Keratinocyte (primary cell): ENCODE measurements at regions not wholly inside any gene's neighbourhood (a gene's known extent, or its start where the extent isn't known, plus 50 kb on each side); places are given as distances from the start of the nearest gene placed in this dataset.

ENCODE experiments used
- DNase-seq: peaks from one replicate; pipeline ENCODE4 v3.0.0-alpha.2; 2011; ENCODE audit warnings: low read depth, missing footprints, low spot score
- FAIRE-seq: peaks from 2 replicates; lab custom pipeline; 2011; peaks lifted over from hg19 to GRCh38; lab: Jason Lieb, UNC
- H2AFZ ChIP-seq: 2 replicates; pipeline ENCODE4 v1.6.0; 2012; ENCODE audit warnings: low read length, control low read depth, inconsistent platforms; ENCODE audit not compliant: control insufficient read depth
- H3K27ac ChIP-seq: 2 replicates; pipeline ENCODE4 v1.5.1; 2011; ENCODE audit warnings: low read length; ENCODE audit not compliant: control insufficient read depth, insufficient read depth
- H3K27me3 ChIP-seq: 3 replicates; pipeline ENCODE4 v1.6.0; 2011; ENCODE audit warnings: low read length; ENCODE audit not compliant: control insufficient read depth, insufficient read depth; ENCODE audit errors: extremely low read depth
- H3K36me3 ChIP-seq, 2 experiments: 2 replicates in 1 of 2; 3 replicates in 1 of 2; pipeline ENCODE4 v1.5.1; 2011; ENCODE audit warnings: low read length in 2 of 2, mild to moderate bottlenecking in 1 of 2; ENCODE audit not compliant: control insufficient read depth in 2 of 2, insufficient read depth in 2 of 2; ENCODE audit errors: extremely low read depth in 1 of 2
- H3K4me1 ChIP-seq: 3 replicates; pipeline ENCODE4 v1.5.1; 2011; ENCODE audit warnings: low read length; ENCODE audit not compliant: control insufficient read depth, insufficient read depth; ENCODE audit errors: extremely low read depth
- H3K4me2 ChIP-seq: 3 replicates; pipeline ENCODE4 v1.6.0; 2011; ENCODE audit warnings: low read depth, low read length; ENCODE audit not compliant: control insufficient read depth, insufficient read depth; ENCODE audit errors: extremely low read depth
- H3K4me3 ChIP-seq, 3 experiments: fragments of 200-600 bp in 1 of 3; sonication (generic) in 1 of 3; 2 replicates in 2 of 3; 3 replicates in 1 of 3; pipeline ENCODE4 v1.5.1; 2011 to 2016; ENCODE audit warnings: low read length in 3 of 3, mild to moderate bottlenecking in 3 of 3, control low read depth in 2 of 3, inconsistent platforms in 1 of 3, low read depth in 1 of 3, mixed read lengths in 1 of 3, mixed run types in 1 of 3, moderate library complexity in 1 of 3; ENCODE audit not compliant: control insufficient read depth in 2 of 3, insufficient read depth in 2 of 3; ENCODE audit errors: extremely low read depth in 1 of 3
- H3K79me2 ChIP-seq: 2 replicates; pipeline ENCODE4 v1.6.0; 2012; ENCODE audit warnings: low read length; ENCODE audit not compliant: control insufficient read depth, insufficient read depth
- H3K9ac ChIP-seq: 3 replicates; pipeline ENCODE4 v1.6.0; 2011; ENCODE audit warnings: low read length; ENCODE audit not compliant: control insufficient read depth, insufficient read depth; ENCODE audit errors: extremely low read depth
- H3K9me1 ChIP-seq: 3 replicates; pipeline ENCODE4 v1.6.0; 2011; ENCODE audit warnings: low read length; ENCODE audit not compliant: control insufficient read depth, insufficient read depth; ENCODE audit errors: extremely low read depth
- H3K9me3 ChIP-seq: 2 replicates; pipeline ENCODE4 v1.5.1; 2012; ENCODE audit warnings: low read depth, low read length; ENCODE audit not compliant: control insufficient read depth
- H4K20me1 ChIP-seq: 3 replicates; pipeline ENCODE4 v1.6.0; 2011; ENCODE audit warnings: low read length; ENCODE audit not compliant: control insufficient read depth, insufficient read depth; ENCODE audit errors: extremely low read depth
- EZH2 ChIP-seq: IDR thresholded peaks from one replicate; pipeline ENCODE4 v1.6.1; 2012; ENCODE audit warnings: inconsistent platforms, mild to moderate bottlenecking, low read length, moderate library complexity
- dilution Hi-C: fragments of 300-500 bp; cut with MboI; formaldehyde crosslinking; loops from one replicate; pipeline ENCODE4 v1.7.0; 2020; ENCODE audit warnings: low sequenced_read_pairs; ENCODE audit not compliant: extremely low pct_ligation_motif_present
- TF ChIP-seq, protein P1 (sequence below), 3 experiments: IDR thresholded peaks in 1 of 3; conservative IDR thresholded peaks in 1 of 3; optimal IDR thresholded peaks in 1 of 3; 2 replicates in 2 of 3; 3 replicates in 1 of 3; pipeline versions ENCODE3 to v1.5.1; 2011; ENCODE audit warnings: low read length in 3 of 3, mild to moderate bottlenecking in 3 of 3, moderate library complexity in 2 of 3, control low read depth in 1 of 3, inconsistent platforms in 1 of 3; ENCODE audit not compliant: insufficient read depth in 2 of 3; ENCODE audit errors: extremely low read depth in 1 of 3

DNA sequence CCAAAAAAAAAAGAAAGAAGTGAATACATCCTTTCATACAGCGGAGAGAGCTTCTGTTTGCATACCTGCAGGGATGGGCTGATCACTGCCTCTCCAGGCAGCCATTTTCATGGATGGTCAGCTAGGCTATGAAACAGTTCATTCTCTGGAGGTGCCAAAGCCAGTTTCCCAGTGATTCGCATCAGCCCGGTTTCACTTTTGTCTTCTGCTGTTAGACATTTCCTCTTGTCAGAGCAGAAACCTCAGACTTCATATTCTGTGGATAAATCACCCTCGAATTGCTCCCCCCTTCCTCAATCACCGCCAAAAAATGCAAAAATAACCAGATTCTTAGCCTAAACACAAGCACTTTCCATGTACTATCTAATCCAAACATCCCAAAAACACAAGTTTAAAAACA, 225.6 kb downstream of the ADAMTS9 start:
- no peak for TF ChIP-seq EZH2
- TF ChIP-seq, protein P1, sequence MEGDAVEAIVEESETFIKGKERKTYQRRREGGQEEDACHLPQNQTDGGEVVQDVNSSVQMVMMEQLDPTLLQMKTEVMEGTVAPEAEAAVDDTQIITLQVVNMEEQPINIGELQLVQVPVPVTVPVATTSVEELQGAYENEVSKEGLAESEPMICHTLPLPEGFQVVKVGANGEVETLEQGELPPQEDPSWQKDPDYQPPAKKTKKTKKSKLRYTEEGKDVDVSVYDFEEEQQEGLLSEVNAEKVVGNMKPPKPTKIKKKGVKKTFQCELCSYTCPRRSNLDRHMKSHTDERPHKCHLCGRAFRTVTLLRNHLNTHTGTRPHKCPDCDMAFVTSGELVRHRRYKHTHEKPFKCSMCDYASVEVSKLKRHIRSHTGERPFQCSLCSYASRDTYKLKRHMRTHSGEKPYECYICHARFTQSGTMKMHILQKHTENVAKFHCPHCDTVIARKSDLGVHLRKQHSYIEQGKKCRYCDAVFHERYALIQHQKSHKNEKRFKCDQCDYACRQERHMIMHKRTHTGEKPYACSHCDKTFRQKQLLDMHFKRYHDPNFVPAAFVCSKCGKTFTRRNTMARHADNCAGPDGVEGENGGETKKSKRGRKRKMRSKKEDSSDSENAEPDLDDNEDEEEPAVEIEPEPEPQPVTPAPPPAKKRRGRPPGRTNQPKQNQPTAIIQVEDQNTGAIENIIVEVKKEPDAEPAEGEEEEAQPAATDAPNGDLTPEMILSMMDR (optimal IDR thresholded peaks at IDR 0.05 in 1 of 3, IDR thresholded peaks at IDR 0.05 in 1 of 3, conservative IDR thresholded peaks at IDR 0.05 in 1 of 3; ENCODE audit: extremely low read depth in 1 of 3, insufficient read depth in 2 of 3, low read length in 3 of 3) = no peak
- no peak for FAIRE-seq
- Histone ChIP-seq H3K9me1 (no peaks in the 10 kb centered on the region), H3K4me1 (no peaks in the 10 kb centered on the region), H3K9me3 (no peaks in the 10 kb centered on the region), H3K27me3 (no peaks in the 10 kb centered on the region), H4K20me1 (no peaks in the 10 kb centered on the region), H3K4me3 (no peak overlapping the region), H3K4me2 (no peak overlapping the region), H3K79me2 (no peaks in the 10 kb centered on the region), H3K9ac (no peak overlapping the region), H3K36me3 (no peaks in the 10 kb centered on the region), H3K27ac (no peak overlapping the region), H2AFZ (no peak overlapping the region)
- dilution Hi-C loops = no loop called here
- no peak for DNase-seq

DNA sequence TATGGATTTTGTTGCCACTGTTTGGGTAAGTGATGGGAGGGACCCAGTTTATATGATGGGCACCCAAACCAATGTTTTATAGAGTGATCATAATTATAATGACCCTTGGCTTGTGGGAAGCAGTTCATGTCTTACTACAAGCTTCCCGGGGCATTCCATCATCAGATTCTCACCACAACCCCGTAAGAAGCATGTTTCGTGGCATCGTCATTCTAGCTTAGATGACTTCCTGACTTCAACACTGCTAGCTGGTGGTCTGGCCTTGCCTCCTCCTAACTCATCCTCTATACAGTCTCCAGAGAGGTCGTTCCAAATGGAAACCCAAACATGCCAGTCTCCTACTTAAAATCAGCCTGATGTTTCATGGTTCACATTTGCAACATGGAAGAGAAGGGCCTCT, 226.9 kb downstream of the ADAMTS9 start:
- Histone ChIP-seq H3K36me3 (no peaks in the 10 kb centered on the region), H3K9me3 (no peaks in the 10 kb centered on the region), H2AFZ (no peak overlapping the region), H3K4me2 (no peak overlapping the region), H3K9me1 (no peaks in the 10 kb centered on the region), H3K27me3 (no peaks in the 10 kb centered on the region), H3K9ac (no peak overlapping the region), H4K20me1 (no peaks in the 10 kb centered on the region), H3K4me3 (no peak overlapping the region), H3K79me2 (no peaks in the 10 kb centered on the region), H3K27ac (no peak overlapping the region), H3K4me1 (no peaks in the 10 kb centered on the region)
- TF ChIP-seq, protein P1 (optimal IDR thresholded peaks at IDR 0.05 in 1 of 3, IDR thresholded peaks at IDR 0.05 in 1 of 3, conservative IDR thresholded peaks at IDR 0.05 in 1 of 3; ENCODE audit: extremely low read depth in 1 of 3, insufficient read depth in 2 of 3, low read length in 3 of 3) = no peak
- TF ChIP-seq EZH2 = no peak
- DNase-seq (no peak), FAIRE-seq (no peak)
- dilution Hi-C loops = no loop called here
